A673 (cell line): ENCODE measurements at regions not wholly inside any gene's neighbourhood (a gene's known extent, or its start where the extent isn't known, plus 50 kb on each side); places are given as distances from the start of the nearest gene placed in this dataset.

Source experiments
- BruUV-seq: library from RNA; stranded (reverse); fragments of 400-500 nt; replicated peaks from 2 replicates; lab custom pipeline; 2021; lab: Mats Ljungman, UMichigan
- CTCF ChIA-PET: fragments of 300-600 bp; sonication (Branson Sonifier 250); formaldehyde crosslinking; loops from one replicate; lab custom pipeline; 2022; ENCODE audit warnings: antibody characterized with exemption; lab: Charles Lee
- POLR2A ChIA-PET: fragments of 300-600 bp; sonication (Branson Sonifier 250); formaldehyde crosslinking; loops from one replicate; lab custom pipeline; 2022; ENCODE audit warnings: antibody characterized with exemption; ENCODE audit not compliant: low non-redundant PET; lab: Charles Lee
- DNase-seq: peaks from one replicate; pipeline ENCODE4 v3.0.0-alpha.2; 2015; ENCODE audit warnings: low spot score
- H3K27ac ChIP-seq: fragments of 200-600 bp; sonication (generic); 2 replicates; pipeline ENCODE4 v1.5.1; 2016; ENCODE audit warnings: mixed run types, low read depth, mild to moderate bottlenecking, mixed read lengths, antibody characterized with exemption, low read length; ENCODE audit not compliant: poor library complexity, severe bottlenecking
- H3K27me3 ChIP-seq: fragments of 200-600 bp; sonication (generic); replicated peaks from 2 replicates; pipeline ENCODE4 v1.6.1; 2017; ENCODE audit warnings: mixed run types, low read depth, mild to moderate bottlenecking, mixed read lengths, antibody characterized with exemption, low read length; ENCODE audit not compliant: insufficient read depth, poor library complexity
- H3K36me3 ChIP-seq: fragments of 200-600 bp; sonication (generic); 2 replicates; pipeline ENCODE4 v1.6.1; 2016; ENCODE audit warnings: mixed run types, mild to moderate bottlenecking, mixed read lengths, antibody characterized with exemption, low read length; ENCODE audit not compliant: insufficient read depth, poor library complexity, severe bottlenecking
- H3K4me1 ChIP-seq: fragments of 200-600 bp; sonication (generic); 2 replicates; pipeline ENCODE4 v1.6.1; 2017; ENCODE audit warnings: mixed run types, mild to moderate bottlenecking, mixed read lengths, antibody characterized with exemption, low read length; ENCODE audit not compliant: insufficient read depth, poor library complexity, severe bottlenecking
- H3K4me3 ChIP-seq: fragments of 200-600 bp; sonication (generic); 2 replicates; pipeline ENCODE4 v1.5.1; 2016; ENCODE audit warnings: low read depth, mixed run types, mild to moderate bottlenecking, mixed read lengths, low read length; ENCODE audit not compliant: poor library complexity, severe bottlenecking
- H3K9me3 ChIP-seq: fragments of 200-600 bp; sonication (generic); 2 replicates; pipeline ENCODE4 v1.6.1; 2016; ENCODE audit warnings: mixed run types, low read depth, mild to moderate bottlenecking, mixed read lengths, antibody characterized with exemption, low read length; ENCODE audit not compliant: poor library complexity, severe bottlenecking
- EZH2 ChIP-seq: fragments of 200-600 bp; sonication (generic); IDR thresholded peaks from 2 replicates; pipeline ENCODE4 v1.6.1; 2017; ENCODE audit warnings: borderline replicate concordance, low read depth, mild to moderate bottlenecking, mixed read lengths, antibody characterized with exemption, low read length; ENCODE audit not compliant: poor library complexity, severe bottlenecking
- intact Hi-C: fragments of 100-400 bp; cut with micrococcal nuclease; formaldehyde crosslinking; loops from one replicate; pipeline ENCODE4 v1.10.0; 2022; ENCODE audit not compliant: unreplicated experiment
- TF ChIP-seq, protein P1 (sequence below): fragments of 300-800, 200-600 bp; sonication (generic); conservative IDR thresholded peaks from 2 replicates; pipeline ENCODE4 v1.5.1; 2017; ENCODE audit warnings: low read depth, mild to moderate bottlenecking, antibody characterized with exemption, low read length, moderate library complexity, mixed read lengths

DNA sequence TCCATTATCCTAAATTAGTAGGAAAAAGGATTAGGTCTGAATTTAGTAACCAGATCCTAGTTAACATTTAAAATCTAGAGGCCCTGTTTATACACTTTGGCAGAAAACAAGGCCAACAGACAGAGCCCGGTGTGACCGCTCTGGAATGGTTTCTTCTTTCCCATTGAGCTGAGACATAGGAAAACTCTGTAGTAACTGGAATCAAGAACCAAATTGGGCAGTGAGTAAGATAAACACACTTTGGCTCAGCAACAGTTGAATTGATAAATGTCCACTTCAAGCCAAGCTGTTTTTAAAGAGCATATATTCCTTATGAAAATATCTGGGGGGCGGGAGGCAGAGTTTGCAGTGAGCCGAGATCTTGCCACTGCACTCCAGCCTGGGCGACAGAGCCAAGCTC lies 343.7 kb upstream of the SEMA3A start:
- no TSS peak for BruUV-seq
- no peak for DNase-seq
- Histone ChIP-seq H3K36me3 (no peaks in the 10 kb centered on the region), H3K9me3 (no peaks in the 10 kb centered on the region), H3K4me3 (no peak overlapping the region), H3K4me1 (no peaks in the 10 kb centered on the region), H3K27me3 (no peaks in the 10 kb centered on the region), H3K27ac (no peak overlapping the region)
- intact Hi-C loops: no loop called here
- POLR2A ChIA-PET: no interaction called here
- CTCF ChIA-PET: no interaction called here
- TF ChIP-seq EZH2: no peak
- TF ChIP-seq, protein P1, sequence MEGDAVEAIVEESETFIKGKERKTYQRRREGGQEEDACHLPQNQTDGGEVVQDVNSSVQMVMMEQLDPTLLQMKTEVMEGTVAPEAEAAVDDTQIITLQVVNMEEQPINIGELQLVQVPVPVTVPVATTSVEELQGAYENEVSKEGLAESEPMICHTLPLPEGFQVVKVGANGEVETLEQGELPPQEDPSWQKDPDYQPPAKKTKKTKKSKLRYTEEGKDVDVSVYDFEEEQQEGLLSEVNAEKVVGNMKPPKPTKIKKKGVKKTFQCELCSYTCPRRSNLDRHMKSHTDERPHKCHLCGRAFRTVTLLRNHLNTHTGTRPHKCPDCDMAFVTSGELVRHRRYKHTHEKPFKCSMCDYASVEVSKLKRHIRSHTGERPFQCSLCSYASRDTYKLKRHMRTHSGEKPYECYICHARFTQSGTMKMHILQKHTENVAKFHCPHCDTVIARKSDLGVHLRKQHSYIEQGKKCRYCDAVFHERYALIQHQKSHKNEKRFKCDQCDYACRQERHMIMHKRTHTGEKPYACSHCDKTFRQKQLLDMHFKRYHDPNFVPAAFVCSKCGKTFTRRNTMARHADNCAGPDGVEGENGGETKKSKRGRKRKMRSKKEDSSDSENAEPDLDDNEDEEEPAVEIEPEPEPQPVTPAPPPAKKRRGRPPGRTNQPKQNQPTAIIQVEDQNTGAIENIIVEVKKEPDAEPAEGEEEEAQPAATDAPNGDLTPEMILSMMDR: no peak

DNA sequence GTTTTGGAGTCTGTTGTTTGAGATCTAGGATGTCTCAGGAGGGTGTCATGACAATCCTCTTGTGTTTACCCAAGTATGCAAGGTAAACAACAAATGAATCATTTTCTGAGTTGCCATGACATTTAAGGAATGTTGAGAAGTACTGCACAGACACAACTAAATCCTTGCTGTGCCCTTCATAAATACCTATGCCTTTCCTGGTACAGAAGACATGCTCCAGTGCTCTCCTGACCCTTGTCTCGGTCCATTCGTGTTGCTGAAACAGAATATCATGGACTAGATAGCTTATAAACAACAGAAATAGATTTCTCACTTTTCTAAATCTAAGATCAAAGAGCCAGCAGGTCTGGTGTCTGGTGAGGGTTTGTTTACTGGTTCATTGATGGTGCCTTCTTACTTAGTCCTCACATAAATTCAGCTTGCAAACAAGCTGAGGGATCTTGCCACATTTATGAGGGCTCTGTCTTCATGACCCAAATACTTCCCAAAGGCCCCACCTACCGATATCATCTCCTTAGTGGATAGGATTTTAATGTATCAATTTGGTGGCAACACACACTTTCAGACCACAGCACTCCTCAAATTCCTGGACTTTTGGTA lies 341.8 kb upstream of the SEMA3A start:
- DNase-seq: no peak
- intact Hi-C loops: no loop called here
- no peak for TF ChIP-seq EZH2
- TF ChIP-seq, protein P1: no peak
- no TSS peak for BruUV-seq
- no peak overlapping the region for H3K4me3 ChIP-seq
- H3K36me3 ChIP-seq: no peaks in the 10 kb centered on the region
- no peak overlapping the region for H3K27ac ChIP-seq
- CTCF ChIA-PET: no interaction called here
- no peaks in the 10 kb centered on the region for H3K27me3 ChIP-seq
- H3K9me3 ChIP-seq: no peaks in the 10 kb centered on the region
- H3K4me1 ChIP-seq: no peaks in the 10 kb centered on the region
- POLR2A ChIA-PET: no interaction called here

DNA sequence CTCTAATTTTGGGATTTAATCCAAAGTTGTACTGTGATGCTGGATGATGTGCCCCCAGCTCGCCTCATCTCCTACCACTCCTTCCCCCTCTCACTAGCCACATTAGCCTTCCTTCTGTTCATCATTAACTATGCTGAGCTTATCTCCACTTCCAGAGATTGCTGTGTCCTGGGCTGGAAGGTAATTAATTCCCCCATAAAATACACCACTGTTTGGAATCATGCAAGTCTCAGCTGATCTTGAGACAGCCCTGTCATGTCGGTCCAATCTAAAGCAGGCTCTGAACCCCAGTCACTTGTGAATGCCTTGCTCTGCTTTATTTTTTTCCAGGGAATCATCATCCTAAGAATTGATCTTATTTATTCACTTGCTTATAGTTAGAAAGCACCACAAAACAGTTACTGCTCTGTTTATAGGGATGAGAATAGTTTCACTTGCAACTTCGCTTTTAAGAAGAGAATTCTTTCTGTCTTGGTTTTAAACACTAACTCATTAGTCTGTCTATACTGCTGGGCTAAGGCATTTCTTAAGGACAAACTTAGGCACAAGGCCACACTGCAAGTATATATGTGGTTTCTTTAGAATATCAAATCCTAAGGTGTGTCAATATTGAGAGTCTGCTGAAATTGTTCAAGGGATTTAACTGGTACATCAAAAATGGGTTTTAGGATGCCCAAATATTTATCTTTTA lies 341.1 kb upstream of the SEMA3A start:
- H3K27me3 ChIP-seq: no peaks in the 10 kb centered on the region
- POLR2A ChIA-PET: interaction anchor here (0.7 kb wide), 1 partner anchor 16 kb away, joined by 3 read pairs; no protein-coding TSS in a partner anchor
- DNase-seq: no peak
- intact Hi-C loops: no loop called here
- no peaks in the 10 kb centered on the region for H3K36me3 ChIP-seq
- no peak overlapping the region for H3K27ac ChIP-seq
- no TSS peak for BruUV-seq
- H3K4me1 ChIP-seq: no peaks in the 10 kb centered on the region
- CTCF ChIA-PET: no interaction called here
- H3K4me3 ChIP-seq: no peak overlapping the region
- no peaks in the 10 kb centered on the region for H3K9me3 ChIP-seq
- TF ChIP-seq, protein P1: no peak
- no peak for TF ChIP-seq EZH2
